ENCODE measurements at regions not wholly inside any gene's neighbourhood (a gene's known extent, or its start where the extent isn't known, plus 50 kb on each side); places are given as distances from the start of the nearest gene placed in this dataset.

DNA sequence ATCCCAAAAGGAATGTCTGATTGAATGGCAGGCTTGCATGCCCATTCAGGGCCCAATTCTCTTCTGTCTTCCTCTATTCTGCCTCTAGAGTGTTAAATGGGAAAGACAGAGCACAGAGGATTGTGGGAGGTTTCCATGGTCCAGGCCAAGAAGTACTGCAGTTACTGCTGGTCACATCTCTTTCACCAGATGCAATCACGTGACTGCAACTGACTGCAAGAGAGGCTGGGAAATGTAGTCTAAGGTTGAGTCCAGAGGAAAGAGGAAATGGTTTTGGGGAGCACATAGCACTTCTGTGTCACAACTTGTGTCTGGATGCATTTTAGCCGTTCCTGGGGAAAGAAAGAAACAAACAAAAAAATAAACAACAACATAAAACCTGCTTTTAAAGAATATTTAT lies 336.4 kb upstream of the BTBD3 start:
- peak; percentile 8 for DNase-seq (ENCODE audit: low read depth)

DNA sequence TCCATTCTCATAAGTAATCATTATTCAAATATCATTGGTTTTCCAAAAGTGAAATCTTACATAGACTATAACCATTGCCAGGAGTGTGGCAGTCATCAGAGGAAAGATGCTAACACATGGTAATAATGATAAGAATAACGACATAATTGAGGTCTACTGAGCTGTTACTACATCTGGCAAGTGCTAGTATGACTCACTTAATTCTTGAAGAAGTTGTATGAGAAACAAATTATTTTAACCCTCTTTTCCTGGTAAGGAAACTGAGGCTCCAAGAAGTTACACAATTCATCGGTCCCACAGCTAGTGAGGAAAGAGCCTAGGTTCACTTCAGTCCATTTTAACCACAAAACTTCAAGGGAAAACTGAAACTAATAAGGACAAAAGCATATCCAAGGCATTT lies 335.6 kb upstream of the BTBD3 start:
- peak; percentile 2 for DNase-seq (ENCODE audit: low read depth)

DNA sequence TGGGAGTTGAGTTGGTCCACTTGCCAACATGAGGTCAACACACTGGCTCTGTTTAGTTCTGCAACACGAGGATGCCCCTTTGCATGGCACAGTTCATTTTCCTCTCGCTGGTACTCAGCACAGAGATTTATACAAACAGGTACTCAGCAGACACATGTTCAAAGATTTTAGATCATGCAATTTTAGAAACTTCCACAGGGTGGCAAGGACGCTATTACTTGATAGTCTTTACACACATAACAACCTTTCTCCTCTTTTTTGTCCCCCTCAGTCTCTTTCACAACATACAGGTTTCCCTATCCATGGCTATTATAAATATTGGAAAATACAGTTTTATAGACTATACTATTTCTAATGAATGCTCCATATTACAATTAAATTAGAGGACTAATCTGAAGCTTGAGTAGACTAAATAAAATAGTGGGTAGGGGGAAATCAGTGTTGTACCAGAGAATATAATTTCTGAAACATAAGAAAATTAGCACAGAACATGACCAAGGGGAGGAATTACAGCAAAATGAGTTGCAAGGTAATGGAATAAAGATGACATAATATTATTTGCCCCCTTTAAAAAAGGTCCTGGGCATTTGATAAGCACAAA lies 331.8 kb upstream of the BTBD3 start:
- peak; percentile 15 for DNase-seq (ENCODE audit: low read depth)

DNA sequence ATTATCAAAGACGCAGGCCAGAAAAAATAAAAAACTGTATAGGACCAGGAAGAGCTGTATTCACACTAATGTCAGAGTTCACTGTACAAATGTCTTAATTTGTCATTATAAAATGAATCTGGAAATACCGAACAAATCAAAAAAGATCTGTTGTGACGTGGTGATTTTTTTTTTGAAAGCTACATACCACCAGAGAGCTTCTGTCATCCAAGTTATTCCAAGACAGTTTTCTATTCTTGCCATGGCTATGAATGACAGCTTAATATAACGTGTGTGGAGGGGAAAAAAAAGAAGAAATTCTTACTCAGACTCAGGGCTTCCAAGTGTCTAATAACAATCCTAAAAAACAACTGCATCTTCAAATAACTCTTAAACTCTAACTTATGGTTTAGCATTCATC lies 328.8 kb upstream of the BTBD3 start:
- DNase-seq (ENCODE audit: low read depth): no peak

DNA sequence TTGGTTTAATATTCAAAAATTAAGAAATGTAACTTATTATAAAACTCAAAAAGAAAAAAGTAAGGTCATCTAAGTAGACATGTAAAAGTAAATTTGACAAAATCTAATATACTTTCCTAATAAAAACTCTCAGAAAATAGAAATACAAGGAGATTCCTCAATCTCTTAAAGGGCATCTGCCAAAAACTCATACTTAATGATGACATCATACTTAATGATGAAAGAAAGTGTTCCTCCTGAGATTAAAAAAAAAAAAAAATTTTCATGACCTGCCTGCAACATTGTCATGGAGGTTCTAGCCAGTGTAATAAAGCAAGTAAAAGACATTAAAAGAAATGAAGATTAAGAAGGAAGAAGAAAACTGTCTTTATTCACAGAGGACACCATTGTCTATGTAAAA lies 325.7 kb upstream of the BTBD3 start:
- DNase-seq (ENCODE audit: low read depth): no peak

DNA sequence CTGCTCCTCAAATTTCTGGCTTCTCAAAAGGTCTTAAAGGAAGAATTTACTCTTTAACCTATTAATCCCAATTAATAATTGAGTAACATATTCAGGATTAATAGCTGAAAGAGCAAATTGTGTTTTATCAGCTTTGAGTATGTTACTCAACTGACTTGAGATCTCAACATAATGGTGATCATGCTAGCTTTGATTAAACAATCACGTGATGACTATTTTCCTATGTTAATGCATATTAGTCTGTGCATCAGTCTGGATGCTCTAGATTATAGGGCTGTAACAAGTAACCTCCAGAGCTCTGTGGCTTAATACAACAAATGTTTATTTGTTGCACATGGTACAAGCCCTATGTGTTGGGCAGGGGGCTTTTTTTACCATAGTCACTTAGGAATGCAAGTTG lies 313.4 kb upstream of the BTBD3 start:
- DNase-seq (ENCODE audit: low read depth): no peak

DNA sequence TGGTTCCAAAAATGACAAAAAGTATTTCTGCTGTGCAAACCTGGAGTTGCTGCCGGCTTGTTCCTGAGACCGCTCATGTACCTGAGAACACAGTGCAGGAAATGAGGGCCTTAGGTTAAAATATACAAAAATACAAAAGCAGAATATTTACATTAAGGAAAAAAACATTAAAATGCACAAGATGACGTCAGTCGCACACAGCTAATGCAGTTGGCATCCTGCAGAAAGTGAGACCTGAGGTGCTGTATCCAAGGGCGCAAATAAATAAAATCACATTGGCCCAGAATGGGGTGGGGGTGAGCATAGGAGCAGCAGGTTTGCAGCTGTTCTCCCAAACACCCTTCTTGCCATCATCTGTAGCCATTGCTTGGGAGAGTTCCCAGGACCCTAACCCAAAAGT lies 310.6 kb upstream of the BTBD3 start:
- DNase-seq (ENCODE audit: low read depth): no peak

DNA sequence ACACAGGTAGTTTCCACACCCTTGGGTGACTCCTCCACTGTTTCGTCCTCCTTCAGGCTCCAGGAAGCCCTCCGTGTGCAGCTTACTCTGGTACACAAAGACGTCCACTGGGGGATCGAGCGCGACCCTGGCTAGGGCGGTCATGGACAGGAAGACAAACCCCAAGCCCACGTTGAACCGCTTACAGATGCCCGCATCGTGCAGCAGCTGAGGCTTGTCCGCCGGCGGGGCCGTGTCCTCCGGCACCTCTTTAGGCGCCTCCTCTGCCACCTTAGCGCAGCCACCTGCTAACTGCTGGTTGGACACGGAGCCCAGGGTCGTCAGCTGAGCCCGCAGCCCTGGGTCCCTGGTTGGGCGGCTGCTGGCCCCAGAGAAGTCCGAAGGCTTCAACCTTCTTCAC lies 309.0 kb upstream of the BTBD3 start:
- no peak for DNase-seq (ENCODE audit: low read depth)

DNA sequence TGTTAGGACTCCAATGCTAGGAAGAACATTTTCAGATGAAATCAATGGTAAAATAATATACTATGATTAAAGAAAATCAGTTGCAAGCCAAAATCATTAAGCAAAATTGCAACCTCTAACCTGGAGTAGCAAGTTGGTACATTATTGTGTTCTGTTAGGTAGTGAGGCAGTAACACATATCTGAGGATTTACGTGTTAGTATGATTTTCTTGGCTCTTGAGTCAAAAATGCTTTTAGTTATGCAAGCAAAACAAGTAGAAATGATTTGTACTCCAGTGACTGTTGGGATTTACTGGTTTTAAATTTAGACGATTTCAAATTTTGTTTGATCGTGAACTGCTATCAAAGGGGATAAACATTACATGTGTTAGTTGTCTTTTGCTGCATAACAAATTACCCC lies 293.0 kb upstream of the BTBD3 start:
- DNase-seq (ENCODE audit: low read depth): no peak

DNA sequence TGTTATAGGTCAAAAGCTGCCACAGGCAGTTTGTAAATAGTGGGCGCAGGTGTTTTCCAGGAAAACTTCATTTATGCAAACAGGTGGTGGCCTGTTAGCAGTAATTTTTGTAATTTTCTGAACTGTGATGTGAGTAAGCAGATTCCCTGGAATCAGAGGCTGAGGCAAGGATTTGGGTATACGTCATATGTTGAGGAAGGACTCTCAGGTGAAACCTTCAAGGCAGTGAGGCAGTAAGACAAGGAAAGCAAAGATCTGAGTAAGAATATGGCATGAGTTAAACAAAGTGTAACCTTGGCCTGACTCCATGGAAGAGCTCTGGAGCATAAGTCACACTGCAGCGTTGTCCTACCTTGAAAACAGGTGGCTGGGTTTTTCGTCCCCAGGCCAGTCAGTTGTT lies 291.1 kb upstream of the BTBD3 start:
- no peak for DNase-seq (ENCODE audit: low read depth)

DNA sequence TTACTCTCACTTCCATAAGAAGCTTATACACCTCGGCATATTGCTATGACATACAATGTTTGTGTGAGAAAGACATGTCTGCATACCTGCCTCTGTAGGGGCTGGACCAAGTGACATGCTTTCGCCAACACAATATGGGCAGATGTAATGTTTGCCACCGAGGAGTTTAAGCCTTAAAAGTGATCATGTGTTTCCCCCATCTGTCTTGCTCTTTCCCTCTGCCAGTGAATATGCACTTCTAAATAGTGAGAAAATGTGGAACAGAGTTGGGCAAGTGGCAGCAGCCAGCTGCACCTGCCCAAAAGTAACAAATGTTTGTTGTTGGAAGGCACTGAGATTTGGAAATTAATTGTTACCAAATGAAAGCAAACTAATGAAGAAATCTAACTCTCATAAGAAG lies 274.8 kb upstream of the BTBD3 start:
- no peak for DNase-seq (ENCODE audit: low read depth)

DNA sequence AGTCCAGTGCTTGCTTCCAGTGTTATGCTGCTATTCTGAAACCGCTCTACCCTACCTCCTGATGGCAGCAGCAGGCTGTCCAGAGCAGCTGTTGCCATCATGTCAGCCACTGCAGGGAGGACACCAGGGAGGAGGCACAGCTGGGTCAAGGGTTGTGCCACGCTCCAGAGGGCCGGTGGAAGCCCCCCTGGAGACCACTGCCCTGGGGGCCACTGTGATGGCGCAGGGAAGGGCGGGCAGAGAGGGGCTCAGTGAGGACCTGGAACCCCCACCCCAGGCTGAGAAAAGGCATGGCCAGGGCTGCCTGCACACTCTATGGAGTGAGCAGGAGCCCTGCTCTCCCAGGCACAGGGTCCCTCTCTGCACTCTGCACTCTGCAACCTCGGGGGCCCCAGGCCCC lies 271.3 kb upstream of the BTBD3 start:
- no peak for DNase-seq (ENCODE audit: low read depth)

DNA sequence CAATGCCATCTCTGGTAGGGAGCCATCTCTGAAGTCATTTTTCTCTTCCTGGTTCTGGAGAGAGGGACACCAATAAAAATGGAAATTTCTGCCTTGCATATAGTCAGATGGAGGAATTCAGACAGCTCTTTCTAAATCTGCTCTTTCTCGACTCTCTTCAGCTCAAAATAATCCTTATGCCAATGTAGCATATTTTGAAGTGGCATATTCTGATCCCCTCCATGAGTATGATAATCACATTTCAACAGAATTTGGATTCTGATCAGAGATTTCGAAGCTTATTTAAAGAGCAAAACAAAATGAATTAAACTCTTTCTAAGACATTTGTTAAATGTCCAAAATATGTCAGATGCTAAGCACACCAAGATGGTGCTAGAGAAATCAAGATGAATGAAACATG lies 267.1 kb upstream of the BTBD3 start:
- DNase-seq (ENCODE audit: low read depth): no peak

DNA sequence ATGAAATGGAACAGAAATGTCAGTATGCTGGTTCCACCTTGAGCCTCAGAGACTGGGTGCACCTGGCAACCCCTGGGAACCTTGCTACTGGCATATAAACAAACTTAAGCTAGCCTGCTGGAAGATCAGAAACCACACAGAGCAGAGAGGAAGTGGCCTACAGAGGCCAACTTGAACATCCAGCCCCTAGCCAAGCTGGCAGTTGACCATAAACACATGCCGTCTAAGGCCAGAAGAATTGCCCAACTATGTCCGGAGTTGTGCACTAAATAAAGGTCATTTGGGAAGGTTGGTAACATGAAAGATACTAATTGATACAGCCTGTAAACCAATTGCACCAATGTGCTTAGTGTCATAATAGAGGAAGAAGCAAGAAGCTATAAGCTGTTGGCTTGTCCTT lies 266.6 kb upstream of the BTBD3 start:
- DNase-seq (ENCODE audit: low read depth): no peak

DNA sequence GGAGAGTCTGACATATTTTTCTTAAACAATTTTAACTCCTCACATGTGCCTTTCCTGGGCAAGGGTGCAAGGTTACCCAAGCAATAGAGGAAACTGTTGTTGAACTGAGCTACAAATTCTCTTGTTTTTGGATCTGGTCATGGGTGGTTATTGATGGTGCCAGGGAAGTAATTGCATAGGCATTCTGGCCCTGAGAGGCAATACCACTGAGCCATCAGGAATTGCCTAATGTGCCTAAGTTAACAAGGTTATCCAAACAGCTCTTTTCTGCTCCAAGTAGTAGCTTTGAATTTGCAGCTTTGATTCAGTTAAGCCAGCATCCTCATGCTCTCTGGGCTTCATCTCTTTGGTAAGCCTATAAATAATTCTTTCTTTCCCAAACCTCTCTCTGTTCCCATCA lies 266.0 kb upstream of the BTBD3 start:
- DNase-seq (ENCODE audit: low read depth): no peak

DNA sequence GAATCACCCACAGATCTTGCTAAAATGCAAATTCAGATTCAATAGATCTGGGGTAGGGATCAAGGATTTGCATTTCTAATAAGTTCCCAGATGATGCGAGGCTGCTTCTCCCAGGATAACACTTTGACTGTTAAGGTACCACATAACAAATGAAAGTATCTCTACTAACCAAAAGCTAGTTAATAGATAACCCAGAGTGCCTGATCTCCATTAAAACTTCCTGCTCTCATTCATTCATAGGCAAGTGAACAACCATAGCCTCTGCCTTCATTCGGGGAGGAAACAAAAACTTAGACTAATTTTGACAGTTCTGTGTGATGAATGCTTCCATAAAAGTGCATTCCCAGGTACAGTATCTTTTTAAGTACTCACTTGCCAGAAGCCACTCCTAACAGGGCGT lies 265.6 kb upstream of the BTBD3 start:
- no peak for DNase-seq (ENCODE audit: low read depth)

DNA sequence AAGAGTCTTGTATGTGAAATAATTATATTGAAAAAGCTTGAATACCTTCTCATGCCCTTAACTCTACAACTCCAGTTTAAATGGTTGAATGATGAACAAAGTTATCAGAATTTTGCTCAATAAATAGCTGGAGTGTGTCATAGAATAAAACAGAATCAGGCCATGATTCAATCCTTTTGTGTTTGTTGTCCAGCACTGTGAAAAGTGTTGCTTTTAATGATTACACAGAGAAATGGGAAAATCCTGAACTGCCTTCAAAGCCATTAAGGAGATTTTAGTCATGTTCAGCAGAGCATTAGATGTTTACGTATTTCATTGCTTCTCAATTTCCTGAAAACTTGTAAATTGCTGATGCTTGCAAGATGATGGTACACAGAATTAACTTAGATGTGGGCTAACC lies 262.9 kb upstream of the BTBD3 start:
- no peak for DNase-seq (ENCODE audit: low read depth)

DNA sequence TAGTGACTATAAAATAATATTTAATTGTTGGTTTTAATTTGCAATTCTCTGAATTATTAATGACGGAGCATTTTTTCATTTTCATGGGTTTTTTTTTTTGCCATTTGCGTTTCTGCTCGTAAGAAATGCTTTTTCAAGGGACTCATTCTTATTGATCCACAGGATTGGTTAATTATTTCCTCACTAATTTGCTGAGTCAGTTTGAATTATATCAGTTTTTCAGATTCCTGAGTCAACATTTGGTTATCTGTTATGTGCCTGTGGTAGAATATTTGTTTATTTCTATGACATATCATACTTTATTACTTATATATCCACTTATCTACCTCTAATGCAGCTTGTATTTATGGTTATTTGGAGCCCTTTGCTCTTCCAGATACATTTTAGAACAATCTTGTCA lies 257.0 kb upstream of the BTBD3 start:
- no peak for DNase-seq (ENCODE audit: low read depth)

DNA sequence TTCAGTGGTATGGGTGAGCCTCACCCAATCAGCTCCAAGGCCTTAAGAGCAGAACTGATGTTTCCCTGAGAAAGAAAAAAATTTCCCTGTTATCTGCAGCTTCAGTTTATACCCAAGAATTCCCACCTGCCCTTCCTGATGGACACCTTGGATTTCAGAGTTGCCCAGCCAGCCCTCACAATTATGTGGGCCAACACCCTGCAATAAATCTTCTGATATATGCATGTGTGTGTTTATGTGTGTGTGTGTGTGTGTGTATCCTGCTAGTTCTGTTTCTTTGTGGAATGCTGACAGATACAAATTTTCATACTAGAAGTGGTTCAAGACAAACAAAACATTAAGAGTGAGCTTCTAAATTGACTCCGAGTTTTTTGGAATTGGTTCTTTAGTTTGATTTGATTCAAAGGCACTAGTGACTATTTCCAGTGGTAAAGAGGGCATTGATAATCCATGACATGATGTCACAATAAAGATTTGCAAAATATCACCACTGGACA lies 246.6 kb upstream of the BTBD3 start:
- DNase-seq (ENCODE audit: low read depth): no peak

DNA sequence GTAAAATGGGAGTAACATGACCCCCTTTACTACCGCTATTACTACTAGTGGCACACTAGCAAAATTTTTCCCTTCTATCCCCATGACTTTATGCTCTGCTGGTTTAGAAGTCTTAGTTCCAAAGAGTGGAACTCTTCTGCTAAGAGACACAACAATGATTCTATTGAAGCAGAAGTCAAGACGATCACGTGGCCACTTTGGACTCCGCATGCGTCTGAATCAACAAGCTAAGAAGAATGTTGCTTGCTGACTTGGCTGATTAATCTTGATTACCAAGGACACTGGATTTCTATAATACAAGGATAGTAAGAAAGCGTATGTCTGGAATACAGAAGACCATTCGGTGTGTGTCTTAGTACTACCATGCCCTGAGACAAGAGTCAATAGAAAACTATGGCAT lies 244.7 kb upstream of the BTBD3 start:
- DNase-seq (ENCODE audit: low read depth): no peak

DNA sequence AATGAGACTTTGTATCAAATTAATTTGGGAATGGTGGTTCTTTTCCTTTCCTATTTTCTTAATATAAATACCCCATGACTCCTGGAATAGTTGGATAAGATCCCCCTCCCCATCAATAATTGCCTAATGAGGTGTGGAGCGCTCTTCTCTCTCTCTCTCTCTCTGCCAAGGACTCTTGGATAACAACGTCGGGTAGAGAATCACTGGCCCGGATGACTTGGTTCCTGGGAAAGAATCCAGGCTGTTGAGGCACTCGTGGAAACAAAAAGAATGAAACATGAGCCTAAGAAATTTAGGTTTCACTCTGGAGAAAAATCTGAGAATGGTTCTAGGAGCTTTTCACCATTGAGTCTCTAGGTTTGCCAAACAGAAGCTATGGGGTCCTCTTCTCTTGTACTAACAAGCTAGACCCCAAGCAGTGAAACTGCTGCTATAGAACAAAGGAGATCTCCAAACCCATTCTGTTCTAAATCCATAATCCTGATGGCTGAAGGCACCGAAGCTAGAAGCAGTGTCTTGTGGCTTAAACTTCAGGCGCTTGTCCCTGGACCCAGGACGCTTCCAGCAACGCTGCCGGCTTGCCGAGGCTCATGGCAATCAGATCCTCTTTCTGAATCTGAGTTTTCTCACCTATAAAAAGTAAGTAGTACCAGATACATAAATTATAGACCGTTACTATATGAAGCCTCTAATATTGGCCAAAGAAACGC lies 241.6 kb upstream of the BTBD3 start:
- no peak for DNase-seq (ENCODE audit: low read depth)

DNA sequence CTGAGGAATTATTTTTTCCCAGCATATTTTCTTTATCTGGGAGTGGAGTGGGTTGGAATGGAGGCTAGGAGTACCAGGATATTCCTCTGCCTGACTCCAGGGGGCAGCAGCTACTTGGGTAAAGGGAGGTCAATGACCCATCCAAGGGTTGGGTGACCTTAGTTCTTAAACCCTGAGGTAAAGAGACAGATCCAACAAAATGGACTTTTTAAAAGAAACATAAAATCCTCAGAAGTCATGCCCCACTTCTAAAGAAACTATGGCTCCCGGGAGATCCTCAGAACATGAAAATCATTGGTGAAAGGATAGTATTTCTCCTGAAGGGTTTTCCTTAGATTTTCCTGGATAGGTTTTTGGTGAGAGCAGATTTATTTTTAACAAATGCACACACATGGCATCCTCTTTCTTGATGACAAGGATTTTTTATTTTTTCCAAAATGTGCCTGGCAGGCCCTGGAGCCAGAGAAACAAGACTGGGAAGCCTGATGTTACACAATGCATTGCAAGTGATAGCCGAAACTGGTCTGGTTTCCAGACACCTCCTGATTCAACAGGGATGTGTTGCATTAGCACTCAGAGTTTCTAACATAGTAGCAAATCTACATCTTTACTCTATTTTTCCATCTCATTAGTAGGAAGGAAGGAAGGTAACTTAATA lies 240.9 kb upstream of the BTBD3 start:
- DNase-seq (ENCODE audit: low read depth): peak; percentile 59

DNA sequence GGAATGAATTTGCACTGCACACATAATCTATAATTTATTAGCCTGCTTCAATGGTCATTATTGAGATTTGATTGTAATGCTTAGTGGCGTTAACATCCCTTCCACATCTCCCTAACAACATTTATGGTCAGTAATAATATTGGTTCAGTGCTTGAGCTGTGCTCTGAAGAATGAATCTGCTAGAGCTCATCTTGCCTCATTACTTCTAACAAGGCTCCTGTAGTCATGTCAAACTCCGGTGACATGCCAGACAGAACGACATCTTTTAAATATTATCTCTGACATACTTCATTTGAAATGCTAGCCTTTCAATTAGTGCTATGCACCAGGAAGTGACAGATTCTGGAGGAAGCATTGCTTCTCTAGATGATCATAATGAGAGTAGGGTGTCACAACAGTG lies 240.3 kb upstream of the BTBD3 start:
- no peak for DNase-seq (ENCODE audit: low read depth)

DNA sequence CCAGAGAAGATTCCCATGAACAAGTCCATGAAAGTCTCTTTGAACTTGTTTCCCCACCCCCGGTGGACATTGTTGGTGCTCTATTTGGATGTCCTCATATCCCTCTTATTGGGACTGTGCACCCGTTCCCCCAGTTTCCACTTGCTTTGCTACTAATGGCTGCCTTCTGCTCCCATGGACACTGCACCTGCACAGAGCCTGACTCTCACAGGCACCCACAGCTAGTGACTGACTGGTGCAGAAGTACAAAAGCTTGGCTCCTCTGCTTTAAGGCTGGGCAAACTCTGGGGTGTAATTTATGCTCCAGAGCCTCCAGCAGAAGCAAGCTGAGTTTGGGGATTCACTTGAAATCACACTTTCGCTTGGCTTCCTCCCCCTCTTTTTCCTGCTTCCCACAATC lies 239.9 kb upstream of the BTBD3 start:
- no peak for DNase-seq (ENCODE audit: low read depth)
